DMS53 treated with DMSO at 0.1 percent for 48 hours (cell line): ENCODE measurements at regions not wholly inside any gene's neighbourhood (a gene's known extent, or its start where the extent isn't known, plus 50 kb on each side); places are given as distances from the start of the nearest gene placed in this dataset.

Experiments
- DNase-seq: peaks from one replicate; lab custom pipeline; 2025; ENCODE audit not compliant: unreplicated experiment; lab: John Stamatoyannopoulos, UW

GRCh38 chr14:71648725-71649124 lies 283.5 kb upstream of the RGS6 start:
- DNase-seq = no peak

- DNase-seq = no peak
These were observed 282.0 kb upstream of the RGS6 start for GRCh38 chr14:71650187-71650755.

GRCh38 chr14:71651228-71651627 lies 281.0 kb upstream of the RGS6 start:
- DNase-seq = no peak

GRCh38 chr14:71652368-71652767 lies 279.9 kb upstream of the RGS6 start:
- no peak for DNase-seq

- DNase-seq = no peak
These were observed 277.4 kb upstream of the RGS6 start for GRCh38 chr14:71654810-71655209.

- no peak for DNase-seq
These were observed 273.9 kb upstream of the RGS6 start for GRCh38 chr14:71658261-71658860.

- DNase-seq = peak; percentile 1
These were observed 273.1 kb upstream of the RGS6 start for GRCh38 chr14:71659159-71659558.

GRCh38 chr14:71661441-71661840 lies 270.8 kb upstream of the RGS6 start:
- DNase-seq = no peak

GRCh38 chr14:71662291-71662790 lies 269.9 kb upstream of the RGS6 start:
- no peak for DNase-seq

- no peak for DNase-seq
These were observed 267.1 kb upstream of the RGS6 start for GRCh38 chr14:71665157-71665556.

GRCh38 chr14:71665781-71666180 lies 266.4 kb upstream of the RGS6 start:
- no peak for DNase-seq

GRCh38 chr14:71666571-71667145 lies 265.6 kb upstream of the RGS6 start:
- no peak for DNase-seq

- no peak for DNase-seq
These were observed 263.9 kb upstream of the RGS6 start for GRCh38 chr14:71668186-71668912.

GRCh38 chr14:71672596-71672995 lies 259.6 kb upstream of the RGS6 start:
- no peak for DNase-seq

- DNase-seq = no peak
These were observed 256.9 kb upstream of the RGS6 start for GRCh38 chr14:71675126-71675899.

GRCh38 chr14:71675900-71676287 lies 256.3 kb upstream of the RGS6 start:
- DNase-seq = no peak

- no peak for DNase-seq
These were observed 251.4 kb upstream of the RGS6 start for GRCh38 chr14:71680736-71681387.

GRCh38 chr14:71682337-71682736 lies 249.9 kb upstream of the RGS6 start:
- no peak for DNase-seq

- DNase-seq = no peak
These were observed 247.9 kb upstream of the RGS6 start for GRCh38 chr14:71684323-71684722.

GRCh38 chr14:71686677-71687076 lies 245.6 kb upstream of the RGS6 start:
- DNase-seq = no peak
